Neuronal stem cell (in vitro differentiated cells): ENCODE measurements at regions not wholly inside any gene's neighbourhood (a gene's known extent, or its start where the extent isn't known, plus 50 kb on each side); places are given as distances from the start of the nearest gene placed in this dataset.
A peak's percentile ranks its signal among the peaks of the same experiment; 100 is the strongest.

Experiments used
- DNase-seq: peaks from one replicate; pipeline ENCODE4 v3.0.0-alpha.2; 2013; ENCODE audit warnings: low spot score
- H2AFZ ChIP-seq: one replicate; pipeline ENCODE4 v1.6.1; 2013; ENCODE audit warnings: mild to moderate bottlenecking, low read length, inconsistent platforms
- H2AK5ac ChIP-seq: 2 replicates; pipeline ENCODE4 v1.6.1; 2013; ENCODE audit warnings: low read depth, mild to moderate bottlenecking, inconsistent platforms, low read length, moderate library complexity, mixed read lengths
- H2BK120ac ChIP-seq: 2 replicates; pipeline ENCODE4 v1.6.1; 2013; ENCODE audit warnings: low read depth, mild to moderate bottlenecking, inconsistent platforms, low read length, moderate library complexity, mixed read lengths
- H2BK12ac ChIP-seq: one replicate; pipeline ENCODE4 v1.6.1; 2013; ENCODE audit warnings: low read length, inconsistent platforms
- H2BK15ac ChIP-seq: 2 replicates; pipeline ENCODE4 v1.6.1; 2013; ENCODE audit warnings: mild to moderate bottlenecking, low read length, inconsistent platforms, mixed read lengths
- H2BK5ac ChIP-seq: one replicate; pipeline ENCODE4 v1.6.1; 2013; ENCODE audit warnings: inconsistent platforms, mild to moderate bottlenecking, low read length, moderate library complexity
- H3K14ac ChIP-seq: one replicate; pipeline ENCODE4 v1.6.1; 2013; ENCODE audit warnings: low read length, inconsistent platforms
- H3K18ac ChIP-seq: 2 replicates; pipeline ENCODE4 v1.6.1; 2013; ENCODE audit warnings: low read length, inconsistent platforms
- H3K23ac ChIP-seq: 2 replicates; pipeline ENCODE4 v1.6.1; 2013; ENCODE audit warnings: low read depth, mild to moderate bottlenecking, mixed read lengths, low read length, inconsistent platforms; ENCODE audit not compliant: poor library complexity
- H3K27ac ChIP-seq: replicated peaks from 3 replicates; pipeline ENCODE4 v1.5.1; 2013; ENCODE audit warnings: low read length, inconsistent platforms
- H3K27me3 ChIP-seq, 3 experiments: 2 replicates each; pipeline ENCODE4 v1.6.1; 2013; ENCODE audit warnings: low read length in 3 of 3, mild to moderate bottlenecking in 2 of 3, inconsistent platforms in 1 of 3, low read depth in 1 of 3, mixed read lengths in 1 of 3, moderate library complexity in 1 of 3; ENCODE audit not compliant: control insufficient read depth in 3 of 3, insufficient read depth in 3 of 3
- H3K36me3 ChIP-seq, 2 donors: replicated peaks in 1 of 2; 2 replicates each; pipeline ENCODE4 v1.6.1; 2013; ENCODE audit warnings: low read length in 2 of 2; ENCODE audit not compliant: control insufficient read depth in 2 of 2, insufficient read depth in 2 of 2
- H3K4ac ChIP-seq: 2 replicates; pipeline ENCODE4 v1.6.1; 2013; ENCODE audit warnings: inconsistent platforms, mild to moderate bottlenecking, low read length, moderate library complexity
- H3K4me1 ChIP-seq, 2 donors: 1 replicate in 1 of 2; 2 replicates in 1 of 2; pipeline ENCODE4 v1.6.1; 2013; ENCODE audit warnings: low read length in 2 of 2, low read depth in 1 of 2; ENCODE audit not compliant: control insufficient read depth in 2 of 2, insufficient read depth in 1 of 2
- H3K4me2 ChIP-seq: one replicate; pipeline ENCODE4 v1.6.1; 2013; ENCODE audit warnings: mild to moderate bottlenecking, low read length, inconsistent platforms; ENCODE audit not compliant: insufficient read depth, poor library complexity, severe bottlenecking
- H3K4me3 ChIP-seq, 2 donors: 2 replicates each; pipeline ENCODE4 v1.5.1; 2013; ENCODE audit warnings: low read length in 2 of 2, mild to moderate bottlenecking in 2 of 2, inconsistent platforms in 1 of 2, moderate library complexity in 1 of 2
- H3K79me1 ChIP-seq: one replicate; pipeline ENCODE4 v1.6.1; 2013; ENCODE audit warnings: low read depth, mild to moderate bottlenecking, inconsistent platforms, low read length, moderate library complexity
- H3K9ac ChIP-seq: one replicate; pipeline ENCODE4 v1.6.1; 2013; ENCODE audit warnings: mild to moderate bottlenecking, low read depth, low read length, inconsistent platforms; ENCODE audit not compliant: poor library complexity
- H3K9me3 ChIP-seq, 2 donors: replicated peaks in 1 of 2; 2 replicates each; pipeline versions ENCODE3 to v1.6.1; 2013; ENCODE audit warnings: low read length in 2 of 2, mild to moderate bottlenecking in 2 of 2, inconsistent platforms in 1 of 2, low read depth in 1 of 2, mixed read lengths in 1 of 2, moderate library complexity in 1 of 2; ENCODE audit not compliant: control insufficient read depth in 2 of 2, insufficient read depth in 1 of 2
- H4K8ac ChIP-seq: one replicate; pipeline ENCODE4 v1.6.1; 2013; ENCODE audit warnings: low read depth, mild to moderate bottlenecking, inconsistent platforms, low read length, moderate library complexity
- H4K91ac ChIP-seq: one replicate; pipeline ENCODE4 v1.6.1; 2013; ENCODE audit warnings: low read length, low read depth, mild to moderate bottlenecking, inconsistent platforms; ENCODE audit not compliant: poor library complexity
- WGBS, 2 donors: extraction: QIAGEN DNeasy Blood & Tissue Kit; methylation state at CpG; one replicate each; pipeline ENCODE4 v1.1.7; 2013; ENCODE audit warnings: missing lambda C conversion rate in 2 of 2, mixed read lengths in 1 of 2; ENCODE audit not compliant: insufficient read length in 2 of 2, insufficient replicate concordance in 1 of 2; ENCODE audit errors: extremely low coverage in 2 of 2; 5-methylcytosine and 5-hydroxymethylcytosine counted together

DNA sequence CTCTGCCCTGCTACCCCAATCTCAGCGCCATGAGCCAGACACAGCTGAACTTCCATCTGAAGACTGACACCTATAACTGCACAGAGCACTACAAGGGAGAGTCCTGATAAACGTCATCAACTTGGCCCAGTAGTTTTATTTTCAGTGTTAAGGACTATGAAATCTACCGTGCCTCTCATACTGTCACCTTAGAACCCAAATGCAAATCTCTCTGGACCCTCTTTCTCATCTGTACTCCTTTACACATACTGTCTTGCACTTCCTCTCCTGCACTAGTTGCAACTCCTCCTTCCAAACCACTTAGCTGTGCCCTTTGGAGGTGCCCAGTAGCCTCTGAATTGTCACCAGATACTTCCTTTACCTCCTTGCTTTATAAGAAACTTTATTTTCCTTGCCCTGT, 420.2 kb upstream of the CNKSR2 start:
- no peak overlapping the region for H3K9ac ChIP-seq
- H2AFZ ChIP-seq = no peak overlapping the region
- H2BK120ac ChIP-seq = no peak overlapping the region
- H3K36me3 ChIP-seq = no peaks in the 10 kb centered on the region
- no peak overlapping the region for H2BK5ac ChIP-seq
- H2BK15ac ChIP-seq = no peak overlapping the region
- no peak overlapping the region for H3K4ac ChIP-seq
- no peak overlapping the region for H3K4me3 ChIP-seq
- H3K9me3 ChIP-seq = no peaks in the 10 kb centered on the region
- H3K4me2 ChIP-seq = no peak overlapping the region
- DNase-seq = no peak
- no CpG with 5 or more reads among the region's 3 CpGs for WGBS, 2 donors
- H2BK12ac ChIP-seq = no peak overlapping the region
- no peaks in the 10 kb centered on the region for H3K27me3 ChIP-seq
- no peak overlapping the region for H3K14ac ChIP-seq
- no peaks in the 10 kb centered on the region for H3K79me1 ChIP-seq
- no peak overlapping the region for H3K23ac ChIP-seq
- no peak overlapping the region for H4K91ac ChIP-seq
- no peak overlapping the region for H3K18ac ChIP-seq
- no peak overlapping the region for H2AK5ac ChIP-seq
- H3K27ac ChIP-seq = no peak overlapping the region
- no peaks in the 10 kb centered on the region for H3K4me1 ChIP-seq
- no peak overlapping the region for H4K8ac ChIP-seq

DNA sequence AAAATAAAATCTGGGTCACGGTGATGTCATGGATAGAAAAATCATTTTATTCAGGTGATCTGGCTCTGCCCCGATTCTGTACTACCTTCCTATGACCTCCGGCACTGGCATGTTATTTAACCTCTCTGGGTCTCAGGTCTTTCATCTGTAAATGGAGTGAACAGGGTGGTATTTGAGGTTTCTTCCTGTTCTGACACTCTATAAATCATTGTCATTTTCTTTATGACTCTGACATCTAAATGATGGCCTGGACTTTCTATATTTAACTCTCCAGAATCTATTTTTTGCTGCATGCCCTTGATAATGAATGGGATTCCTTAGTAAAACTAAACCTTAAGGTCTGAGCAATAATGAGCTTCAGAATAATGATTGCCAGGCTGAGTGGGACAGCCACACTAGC, 422.0 kb upstream of the CNKSR2 start:
- no peak overlapping the region for H3K9ac ChIP-seq

GRCh38 chrX:20951016-20951810, 423.0 kb upstream of the CNKSR2 start:
- no peak overlapping the region for H2BK15ac ChIP-seq
- no peaks in the 10 kb centered on the region for H3K79me1 ChIP-seq
- H3K4me2 ChIP-seq = no peak overlapping the region
- DNase-seq = no peak
- no peaks in the 10 kb centered on the region for H3K27me3 ChIP-seq
- no peak overlapping the region for H3K18ac ChIP-seq
- no peak overlapping the region for H3K4me3 ChIP-seq
- no peak overlapping the region for H4K8ac ChIP-seq
- no peak overlapping the region for H3K4ac ChIP-seq
- no peak overlapping the region for H3K27ac ChIP-seq
- H3K9ac ChIP-seq = no peak overlapping the region
- H2BK12ac ChIP-seq = no peak overlapping the region
- no peak overlapping the region for H2AK5ac ChIP-seq
- no peak overlapping the region for H2AFZ ChIP-seq
- no peaks in the 10 kb centered on the region for H3K4me1 ChIP-seq
- no peak overlapping the region for H2BK120ac ChIP-seq
- no peaks in the 10 kb centered on the region for H3K9me3 ChIP-seq
- no peak overlapping the region for H3K14ac ChIP-seq
- no peak overlapping the region for H2BK5ac ChIP-seq
- WGBS, 2 donors = no CpG with 5 or more reads among the region's 5 CpGs
- H3K36me3 ChIP-seq = no peaks in the 10 kb centered on the region
- H3K23ac ChIP-seq = no peak overlapping the region
- H4K91ac ChIP-seq = no peak overlapping the region

More for the DNA sequence above, 422.0 kb upstream of the CNKSR2 start:
- H3K4me1 ChIP-seq = no peaks in the 10 kb centered on the region
- no peak overlapping the region for H3K4ac ChIP-seq
- no peak overlapping the region for H3K23ac ChIP-seq
- no peak overlapping the region for H3K4me2 ChIP-seq
- H3K36me3 ChIP-seq = no peaks in the 10 kb centered on the region
- H2AK5ac ChIP-seq = no peak overlapping the region
- no peak overlapping the region for H3K27ac ChIP-seq
- H2BK5ac ChIP-seq = no peak overlapping the region
- no peak for DNase-seq
- H3K14ac ChIP-seq = no peak overlapping the region
- H2BK12ac ChIP-seq = no peak overlapping the region
- no peak overlapping the region for H4K91ac ChIP-seq
- no peaks in the 10 kb centered on the region for H3K27me3 ChIP-seq
- H3K79me1 ChIP-seq = no peaks in the 10 kb centered on the region
- H4K8ac ChIP-seq = no peak overlapping the region
- H2BK15ac ChIP-seq = no peak overlapping the region
- H2BK120ac ChIP-seq = no peak overlapping the region
- no peak overlapping the region for H3K4me3 ChIP-seq
- H2AFZ ChIP-seq = no peak overlapping the region
- WGBS, 2 donors = no CpG with 5 or more reads among the region's 3 CpGs
- no peak overlapping the region for H3K18ac ChIP-seq
- H3K9me3 ChIP-seq = no peaks in the 10 kb centered on the region

DNA sequence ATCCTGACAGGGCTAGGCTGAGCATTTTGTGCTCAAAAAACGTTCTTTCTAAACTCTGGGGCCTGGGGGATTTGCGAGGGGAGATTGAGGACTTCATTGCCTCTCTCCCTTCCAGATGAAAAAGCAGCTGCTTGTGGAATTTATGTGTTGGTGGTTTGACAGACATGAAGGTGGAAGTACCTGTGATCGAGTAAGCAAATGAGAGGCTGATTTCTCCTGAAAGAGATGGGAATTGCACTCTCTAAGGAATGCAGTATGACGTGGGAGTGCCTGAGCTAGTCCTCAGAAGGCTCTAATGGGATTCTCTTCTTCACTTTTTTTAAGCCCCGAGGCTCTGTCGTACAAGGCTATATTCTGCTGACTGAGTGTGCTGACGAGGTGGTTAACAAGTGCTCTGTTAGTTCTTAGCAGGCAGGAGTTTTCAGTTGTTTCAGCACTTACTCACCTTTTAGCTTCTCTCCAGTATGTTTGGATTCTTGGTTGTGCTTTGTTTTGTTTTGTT, 426.8 kb upstream of the CNKSR2 start:
- Histone ChIP-seq H3K4me3 (no peak overlapping the region), H4K91ac (no peak overlapping the region), H2BK12ac (no peak overlapping the region), H3K14ac (no peak overlapping the region), H3K4ac (no peak overlapping the region), H3K4me2 (no peak overlapping the region), H3K9ac (no peak overlapping the region), H3K4me1 (peaks cover 0 to 2% of the 10 kb centered on the region in 2 donors), H2AK5ac (no peak overlapping the region), H3K27ac (no peak overlapping the region), H3K23ac (no peak overlapping the region), H2BK120ac (no peak overlapping the region), H2AFZ (peak overlapping the region; percentile 57), H3K79me1 (no peaks in the 10 kb centered on the region), H3K36me3 (no peaks in the 10 kb centered on the region), H3K18ac (no peak overlapping the region), H3K27me3 (no peaks in the 10 kb centered on the region), H4K8ac (no peak overlapping the region), H3K9me3 (no peaks in the 10 kb centered on the region), H2BK5ac (no peak overlapping the region), H2BK15ac (no peak overlapping the region)
- WGBS, 2 donors = no CpG with 5 or more reads among the region's 7 CpGs
- DNase-seq = no peak
